ENCODE measurements at regions not wholly inside any gene's neighbourhood (a gene's known extent, or its start where the extent isn't known, plus 50 kb on each side); places are given as distances from the start of the nearest gene placed in this dataset.

DNA sequence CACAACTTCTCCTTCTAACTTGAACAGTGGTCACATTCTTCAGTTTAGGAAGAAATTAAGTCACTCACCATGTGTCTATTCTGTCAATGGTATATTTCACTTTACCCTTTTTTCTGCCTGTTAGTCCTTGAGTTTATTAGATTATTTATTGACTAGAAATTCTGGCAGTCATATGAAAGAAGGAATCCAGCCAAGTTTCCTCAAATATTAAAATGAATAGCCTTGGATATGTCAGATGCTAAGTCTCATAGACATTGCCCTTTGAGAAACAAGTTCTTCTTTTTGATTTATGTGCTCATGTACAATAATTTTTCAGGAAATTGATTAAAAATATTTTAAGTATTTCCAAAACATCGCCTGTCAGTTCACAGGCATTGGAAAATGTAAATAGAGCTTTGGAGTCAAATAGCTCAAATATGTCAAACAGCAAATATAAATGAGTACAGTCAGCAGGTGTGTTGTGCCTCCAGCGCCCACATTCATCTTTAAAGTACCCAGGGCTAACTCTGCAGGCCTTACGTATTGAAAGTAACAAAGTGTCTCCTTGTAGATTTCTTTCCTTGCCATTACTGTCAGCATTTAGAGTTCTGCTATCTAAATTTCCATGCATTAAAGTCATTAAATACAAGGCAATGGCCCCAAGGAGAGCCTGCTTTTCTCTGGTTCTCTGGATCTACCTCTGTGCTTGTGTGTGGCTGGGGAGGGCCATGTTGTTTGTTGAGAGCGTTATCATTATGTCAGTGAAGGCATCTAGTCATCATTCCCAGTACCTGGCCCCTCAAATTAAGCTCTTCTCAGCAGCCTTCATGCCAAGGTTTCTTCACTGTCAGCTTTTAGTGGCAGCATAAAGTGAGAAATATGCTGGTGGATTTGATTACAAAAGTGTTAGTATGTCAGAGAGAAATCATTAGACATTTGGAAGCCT is 76.3 kb upstream of the TRPC4 start:
- no peak for DNase-seq (ENCODE audit: low read depth)
- H3K4me3 ChIP-seq (ENCODE audit: low read depth, low read length) = no peak overlapping the region

DNA sequence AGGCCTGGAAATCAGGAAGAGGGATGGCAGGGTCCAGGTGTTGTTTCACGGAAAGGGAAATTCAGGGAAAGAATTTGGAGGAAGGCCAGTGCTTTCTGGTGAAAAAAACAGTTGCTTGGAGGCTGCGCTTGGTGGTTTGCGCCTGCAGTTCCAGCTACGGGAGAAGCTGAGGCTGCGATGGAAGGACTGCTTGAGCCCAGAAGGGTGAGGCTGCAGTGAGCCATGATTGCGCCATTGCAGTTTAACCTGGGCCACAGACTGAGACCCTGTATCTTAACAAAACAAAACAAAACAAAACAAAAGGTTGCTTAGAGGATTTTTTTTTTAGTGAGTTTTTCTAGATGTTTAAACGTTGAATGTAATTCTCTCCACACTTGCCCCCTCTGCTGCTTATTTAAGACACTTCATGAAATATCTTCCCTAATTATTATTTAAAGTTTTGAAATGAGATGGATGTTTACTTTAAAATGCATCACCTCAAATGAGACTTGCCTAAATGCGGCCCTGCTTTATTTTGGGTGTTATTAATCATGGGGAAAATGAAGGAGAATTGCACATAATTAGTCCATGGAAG is 75.4 kb upstream of the TRPC4 start:
- no peak for DNase-seq (ENCODE audit: low read depth)
- H3K4me3 ChIP-seq (ENCODE audit: low read depth, low read length) = no peak overlapping the region

DNA sequence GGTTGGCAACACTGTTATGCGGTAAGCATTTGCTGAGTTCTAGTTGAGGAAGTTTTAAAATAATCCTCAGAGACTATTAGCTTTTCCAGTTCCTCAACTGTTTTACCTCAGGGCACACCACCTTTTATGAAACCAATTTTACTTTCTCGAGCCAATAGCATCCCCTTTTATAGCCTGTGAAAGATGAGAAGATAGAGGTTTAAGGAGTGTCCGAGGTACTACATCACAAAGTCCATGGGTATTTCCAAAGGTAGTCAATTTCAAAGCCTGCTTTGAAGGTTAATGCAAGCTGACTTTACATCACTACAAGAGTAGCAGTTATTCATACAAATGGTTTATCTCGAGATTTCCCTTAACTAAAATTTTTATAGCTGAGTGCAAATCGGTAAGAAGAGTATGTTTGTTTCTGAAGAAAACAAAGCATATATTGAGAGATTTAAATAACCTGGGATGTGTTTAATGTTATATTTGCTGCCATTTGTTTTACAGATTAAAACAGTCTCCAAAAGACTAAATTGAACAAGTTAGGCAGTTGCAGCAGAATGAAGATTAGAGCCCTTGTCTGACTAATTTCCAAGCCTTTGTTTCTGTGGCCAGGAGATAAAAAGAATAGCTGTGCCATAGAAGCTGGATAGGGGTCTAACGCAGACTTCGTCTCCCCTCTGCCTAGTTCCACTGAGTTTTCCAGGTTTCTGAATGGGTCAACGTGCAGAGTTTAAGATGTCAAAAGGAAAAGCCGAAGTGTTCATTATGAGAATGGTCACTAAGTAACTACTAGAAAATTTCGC is 74.7 kb upstream of the TRPC4 start:
- H3K4me3 ChIP-seq (ENCODE audit: low read depth, low read length) = no peak overlapping the region
- no peak for DNase-seq (ENCODE audit: low read depth)

DNA sequence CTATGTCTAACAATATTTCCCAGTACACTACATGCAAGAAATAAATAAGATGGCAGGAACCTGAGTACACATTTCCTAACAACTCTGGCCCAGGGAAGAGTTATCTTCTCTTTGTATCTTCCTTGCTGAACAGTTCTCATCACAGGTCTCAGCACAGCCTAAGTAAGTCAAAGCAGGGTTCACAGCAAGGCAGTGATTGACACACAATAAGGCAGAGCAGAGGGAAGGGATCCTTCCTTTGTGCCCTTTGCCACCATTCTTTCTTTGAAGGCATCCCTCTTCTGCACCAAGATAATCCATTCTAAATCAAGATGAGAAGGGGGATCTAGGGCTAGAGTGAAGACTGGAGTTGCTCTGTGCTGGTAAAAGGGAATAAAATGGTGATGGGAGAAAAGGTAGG is 73.4 kb upstream of the TRPC4 start:
- no peak for DNase-seq (ENCODE audit: low read depth)
- no peak overlapping the region for H3K4me3 ChIP-seq (ENCODE audit: low read depth, low read length)

DNA sequence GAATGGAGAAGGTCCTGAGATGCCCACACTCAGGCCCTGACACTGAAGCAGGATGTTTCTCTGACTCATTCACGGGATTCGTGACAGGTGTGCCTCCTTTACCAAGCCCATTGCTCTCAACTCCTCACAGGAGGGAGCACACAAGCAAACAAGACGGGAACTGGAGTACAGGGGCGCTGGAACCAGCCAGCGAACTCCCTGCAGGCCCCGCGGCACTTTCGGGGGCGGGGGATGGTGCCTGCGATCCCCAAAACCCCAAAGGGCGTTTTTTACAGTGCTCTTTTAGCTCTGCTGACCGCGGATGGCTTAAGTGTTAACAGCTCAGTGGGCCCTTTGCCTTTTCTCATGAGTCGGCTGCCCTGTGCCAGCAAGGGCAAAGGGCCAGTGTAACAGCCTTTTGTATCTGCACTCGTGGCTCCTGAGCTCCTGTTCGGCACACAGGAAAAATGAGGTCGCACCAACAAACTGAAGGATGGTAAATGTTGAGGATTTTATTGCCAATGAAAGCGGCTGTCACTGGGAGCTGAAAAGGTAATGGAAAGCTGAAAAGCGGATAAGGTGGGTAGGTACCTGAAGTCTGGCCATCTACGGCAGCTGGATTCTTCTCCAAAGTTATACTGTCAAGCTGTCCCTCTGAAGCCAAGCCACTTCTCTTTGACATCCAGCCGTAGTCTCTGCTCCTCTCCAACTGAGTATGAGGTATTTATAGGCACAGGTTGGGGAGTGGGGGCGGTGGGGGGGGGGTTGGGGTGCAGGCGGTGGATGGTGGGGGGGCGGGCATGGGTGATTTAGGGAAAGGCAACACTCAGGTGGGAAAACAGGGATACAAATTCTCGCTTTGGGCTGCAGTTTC is 65.0 kb upstream of the TRPC4 start:
- H3K4me3 ChIP-seq (ENCODE audit: low read depth, low read length) = no peak overlapping the region
- DNase-seq (ENCODE audit: low read depth) = no peak

DNA sequence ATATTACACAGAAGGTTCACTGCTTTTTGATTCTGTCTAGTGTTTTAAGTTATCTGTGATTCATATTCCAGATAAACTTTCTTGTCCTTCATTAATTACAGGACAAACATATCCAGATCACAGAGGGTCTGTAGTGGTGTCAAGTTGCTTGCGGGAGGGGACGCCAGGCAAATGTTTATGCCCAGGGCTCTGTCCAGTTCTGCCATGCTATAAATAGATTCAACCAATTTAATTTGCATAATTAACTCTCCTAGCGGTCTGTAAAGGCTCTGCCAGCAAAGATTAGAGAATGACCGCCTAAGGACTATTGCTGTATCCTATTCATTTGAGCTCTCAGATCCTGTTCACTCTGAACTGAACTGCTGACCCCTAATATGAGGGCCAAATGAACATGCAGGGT is 59.7 kb upstream of the TRPC4 start:
- no peak overlapping the region for H3K4me3 ChIP-seq (ENCODE audit: low read depth, low read length)
- DNase-seq (ENCODE audit: low read depth) = no peak

DNA sequence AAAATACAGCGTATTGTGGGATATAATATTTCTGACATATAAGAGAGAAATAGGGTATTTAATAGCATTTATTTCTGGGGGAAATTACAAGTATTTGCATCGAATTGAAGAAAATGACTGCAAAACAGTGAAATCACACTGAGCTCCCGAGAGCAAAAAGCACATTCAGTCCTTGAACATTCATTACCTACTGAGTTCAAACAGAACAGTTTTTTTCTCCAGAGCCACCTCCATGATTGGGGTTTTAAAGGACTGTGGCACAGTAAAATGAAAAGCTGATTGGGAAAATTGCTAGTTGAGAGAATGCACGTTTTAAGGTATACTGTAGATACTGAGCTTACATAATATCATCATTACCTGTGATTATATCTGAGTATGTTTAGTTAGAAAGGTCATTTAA is 58.0 kb upstream of the TRPC4 start:
- DNase-seq (ENCODE audit: low read depth) = no peak
- H3K4me3 ChIP-seq (ENCODE audit: low read depth, low read length) = no peak overlapping the region

DNA sequence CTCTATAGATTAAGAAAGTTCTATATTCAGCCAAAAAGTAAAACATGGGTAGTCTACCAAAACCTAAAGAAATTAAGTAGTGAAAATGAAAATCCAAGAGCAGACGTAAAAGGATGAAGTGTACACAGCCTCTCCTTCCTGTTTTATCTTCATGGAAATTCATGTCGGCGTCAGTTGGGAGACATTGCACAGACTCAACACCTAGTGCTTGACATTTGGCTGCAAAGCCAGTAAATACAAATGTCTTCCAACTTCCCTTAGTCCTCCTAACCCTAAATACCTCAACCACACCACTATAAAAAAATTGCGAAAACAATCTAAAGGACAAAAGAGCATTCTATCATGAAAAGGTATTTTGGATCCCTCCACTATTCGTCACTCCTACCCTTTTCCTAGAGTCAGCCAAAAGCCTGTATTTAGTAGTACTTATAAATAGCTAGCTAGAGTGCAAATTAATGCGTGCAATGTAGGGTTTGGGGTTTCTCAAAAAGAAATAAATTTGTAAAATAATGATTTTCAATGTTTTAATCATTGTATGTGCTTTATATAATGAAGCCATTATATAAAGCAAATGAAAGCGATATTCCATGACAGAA is 56.4 kb upstream of the TRPC4 start:
- no peak for DNase-seq (ENCODE audit: low read depth)
- no peak overlapping the region for H3K4me3 ChIP-seq (ENCODE audit: low read depth, low read length)

DNA sequence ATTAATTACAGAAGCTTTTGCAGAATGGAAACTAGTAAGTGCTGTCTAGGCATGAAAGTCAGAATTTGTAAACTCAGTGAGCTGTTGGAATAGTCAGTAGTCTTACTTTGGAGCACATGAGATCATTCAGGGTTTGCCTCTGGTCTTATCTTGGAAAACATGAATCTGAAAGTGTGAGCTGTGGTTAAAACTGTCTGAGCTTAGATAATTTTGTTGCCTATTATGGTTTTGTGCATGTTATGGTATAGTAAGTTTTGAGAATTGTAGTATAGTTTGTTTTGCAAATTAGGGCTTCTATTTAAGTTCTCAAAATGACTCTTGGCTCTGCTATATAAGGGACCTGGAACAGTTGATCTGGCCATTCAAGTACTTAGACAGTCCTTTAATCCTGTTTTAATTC is 53.7 kb upstream of the TRPC4 start:
- no peak for DNase-seq (ENCODE audit: low read depth)
- H3K4me3 ChIP-seq (ENCODE audit: low read depth, low read length) = no peak overlapping the region

DNA sequence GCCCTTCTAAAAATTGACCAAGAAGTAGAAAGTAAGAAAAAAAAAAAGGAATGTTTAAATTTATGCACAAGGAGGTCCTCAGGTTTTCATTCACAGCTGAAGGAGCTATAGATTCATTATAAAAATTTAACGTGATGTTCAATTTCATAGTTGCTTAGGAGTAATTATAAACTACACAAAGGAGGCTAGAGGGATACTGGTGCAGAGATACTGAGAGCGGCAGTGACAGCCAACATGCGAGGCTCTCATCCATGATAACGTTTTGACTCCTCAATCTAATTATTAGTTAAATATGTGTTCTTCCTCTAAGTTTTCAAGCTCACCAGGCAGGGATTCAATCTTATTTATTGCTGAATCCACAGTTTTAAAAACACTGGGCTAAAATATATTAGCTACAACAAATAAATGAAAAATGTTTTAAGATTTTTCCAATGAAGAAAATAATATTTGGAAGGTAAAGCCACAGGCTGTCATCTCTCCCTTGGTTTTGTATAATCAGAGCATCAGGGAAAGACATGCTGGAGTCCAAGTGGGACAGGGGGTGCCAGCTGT is 49.8 kb upstream of the TRPC4 start:
- no peak overlapping the region for H3K4me3 ChIP-seq (ENCODE audit: low read depth, low read length)
- DNase-seq (ENCODE audit: low read depth) = no peak
